GM19351 (cell line): ENCODE measurements at regions not wholly inside any gene's neighbourhood (a gene's known extent, or its start where the extent isn't known, plus 50 kb on each side); places are given as distances from the start of the nearest gene placed in this dataset.
A peak's percentile ranks its signal among the peaks of the same experiment; 100 is the strongest.

ENCODE experiments used
- ATAC-seq: cut with Tn5 transposase; IDR thresholded peaks from one replicate; pipeline ENCODE4 v1.9.1; 2021; ENCODE audit warnings: mild to moderate bottlenecking, moderate library complexity; ENCODE audit not compliant: unreplicated experiment

- ATAC-seq: no peak
Observed at GRCh38 chr14:34350903-34351302, 111.1 kb downstream of the SPTSSA start.

GRCh38 chr14:34348592-34348991 lies 113.4 kb downstream of the SPTSSA start:
- no peak for ATAC-seq

GRCh38 chr14:34347683-34348082 lies 114.4 kb downstream of the SPTSSA start:
- ATAC-seq: no peak

GRCh38 chr14:34345718-34346465 lies 116.1 kb downstream of the SPTSSA start:
- no peak for ATAC-seq

GRCh38 chr14:34344318-34344717 lies 117.7 kb downstream of the SPTSSA start:
- ATAC-seq: peak; percentile 52

- no peak for ATAC-seq
Observed at GRCh38 chr14:34340025-34340625, 121.9 kb downstream of the SPTSSA start.

GRCh38 chr14:34338056-34338455 lies 124.0 kb downstream of the SPTSSA start:
- no peak for ATAC-seq

- no peak for ATAC-seq
Observed at GRCh38 chr14:34336501-34336900, 125.5 kb downstream of the SPTSSA start.

GRCh38 chr14:34335968-34336367 lies 126.1 kb downstream of the SPTSSA start:
- ATAC-seq: no peak

- ATAC-seq: no peak
Observed at GRCh38 chr14:34334329-34334728, 127.7 kb downstream of the SPTSSA start.

GRCh38 chr14:34331728-34332623 lies 130.1 kb downstream of the SPTSSA start:
- ATAC-seq: peak; percentile 90

- ATAC-seq: no peak
Observed at GRCh38 chr14:34330846-34331245, 131.2 kb downstream of the SPTSSA start.

- no peak for ATAC-seq
Observed at GRCh38 chr14:34329301-34329700, 132.7 kb downstream of the SPTSSA start.

GRCh38 chr14:34328178-34328577 lies 133.9 kb downstream of the SPTSSA start:
- no peak for ATAC-seq

- ATAC-seq: no peak
Observed at GRCh38 chr14:34325493-34325892, 136.5 kb downstream of the SPTSSA start.

GRCh38 chr14:34324363-34324795 lies 137.7 kb downstream of the SPTSSA start:
- no peak for ATAC-seq

GRCh38 chr14:34322940-34323418 lies 139.1 kb downstream of the SPTSSA start:
- ATAC-seq: peak; percentile 83

GRCh38 chr14:34319140-34319539 lies 142.9 kb downstream of the SPTSSA start:
- ATAC-seq: no peak

- no peak for ATAC-seq
Observed at GRCh38 chr14:34318014-34318413, 144.0 kb downstream of the SPTSSA start.

- no peak for ATAC-seq
Observed at GRCh38 chr14:34310724-34311123, 151.3 kb downstream of the SPTSSA start.

- no peak for ATAC-seq
Observed at GRCh38 chr14:34303811-34304210, 158.2 kb downstream of the SPTSSA start.
